ENCODE measurements at regions not wholly inside any gene's neighbourhood (a gene's known extent, or its start where the extent isn't known, plus 50 kb on each side); places are given as distances from the start of the nearest gene placed in this dataset.
"Not testable (repeated sequence)": the region's sequence is repeated elsewhere in the genome, so short reads cannot be mapped to it uniquely, and the experiment has no call there.

GRCh38 chrX:56368962-56369361 lies 136.8 kb downstream of the KLF8 start:
- in situ Hi-C loops (cut with MboI), result no loop called here
- H3K9ac ChIP-seq, result no peak overlapping the region
- no peaks in the 10 kb centered on the region for H3K79me2 ChIP-seq (ENCODE audit: insufficient read depth)
- H3K4me1 ChIP-seq (ENCODE audit: insufficient read depth), result no peaks in the 10 kb centered on the region
- no peaks in the 10 kb centered on the region for H3F3A ChIP-seq (ENCODE audit: insufficient read depth)
- 0 to 17% methylated on average over 1 of the region's 1 CpG for WGBS, 2 experiments (ENCODE audit: low coverage in 1 of 2, low lambda C conversion rate in 2 of 2, missing lambda C conversion rate in 2 of 2)
- TF ChIP-seq EZH2 (IDR thresholded peaks at IDR 0.05; ENCODE audit: insufficient read depth, poor library complexity, severe bottlenecking), result no peak
- no peak for TF ChIP-seq EZH2phosphoT487 (IDR thresholded peaks at IDR 0.05; ENCODE audit: insufficient read depth, low read depth)
- no peak overlapping the region for H3K27ac ChIP-seq
- no peaks in the 10 kb centered on the region for H3K9me3 ChIP-seq (ENCODE audit: low read depth)
- H3K36me3 ChIP-seq (ENCODE audit: low read depth), result no peaks in the 10 kb centered on the region
- DNase-seq, result no peak
- H3K4me3 ChIP-seq, result no peak overlapping the region
- no peaks in the 10 kb centered on the region for H3K9me2 ChIP-seq (ENCODE audit: insufficient read depth)
- H4K20me1 ChIP-seq (ENCODE audit: insufficient read depth), result no peaks in the 10 kb centered on the region
- H3K27me3 ChIP-seq (replicated peaks; ENCODE audit: insufficient read depth), result no peaks in the 10 kb centered on the region
- H3K4me2 ChIP-seq (ENCODE audit: unreplicated experiment), result no peak overlapping the region
- no peak overlapping the region for H2AFZ ChIP-seq

- H3K36me3 ChIP-seq (ENCODE audit: low read depth); H4K20me1 ChIP-seq (ENCODE audit: insufficient read depth); DNase-seq; in situ Hi-C loops (cut with MboI); H3K9me3 ChIP-seq (ENCODE audit: low read depth); H3K27ac ChIP-seq; H3K4me3 ChIP-seq; H3K4me2 ChIP-seq (ENCODE audit: unreplicated experiment); H2AFZ ChIP-seq; H3K27me3 ChIP-seq (replicated peaks; ENCODE audit: insufficient read depth); H3K79me2 ChIP-seq (ENCODE audit: insufficient read depth); H3K9ac ChIP-seq; H3K4me1 ChIP-seq (ENCODE audit: insufficient read depth); H3K9me2 ChIP-seq (ENCODE audit: insufficient read depth); H3F3A ChIP-seq (ENCODE audit: insufficient read depth): not testable (repeated sequence)
- WGBS, 2 experiments (ENCODE audit: low coverage in 1 of 2, low lambda C conversion rate in 2 of 2, missing lambda C conversion rate in 2 of 2), result 64 to 75% methylated on average over 4 to 23 of the region's 41 CpGs
These were observed 148.0 kb downstream of the KLF8 start for GRCh38 chrX:56379984-56380780.

- Histone ChIP-seq H3K27me3 (replicated peaks; ENCODE audit: insufficient read depth) (no peaks in the 10 kb centered on the region), H4K20me1 (ENCODE audit: insufficient read depth) (no peaks in the 10 kb centered on the region), H3K79me2 (ENCODE audit: insufficient read depth) (no peaks in the 10 kb centered on the region), H3K4me2 (ENCODE audit: unreplicated experiment) (no peak overlapping the region), H3K4me3 (no peak overlapping the region), H3K9me3 (ENCODE audit: low read depth) (no peaks in the 10 kb centered on the region), H3K36me3 (ENCODE audit: low read depth) (no peaks in the 10 kb centered on the region), H3K9ac (no peak overlapping the region), H3K4me1 (ENCODE audit: insufficient read depth) (no peaks in the 10 kb centered on the region), H3K27ac (no peak overlapping the region), H3F3A (ENCODE audit: insufficient read depth) (no peaks in the 10 kb centered on the region), H2AFZ (no peak overlapping the region), H3K9me2 (ENCODE audit: insufficient read depth) (no peaks in the 10 kb centered on the region)
- DNase-seq, result no peak
- TF ChIP-seq EZH2phosphoT487 (IDR thresholded peaks at IDR 0.05; ENCODE audit: insufficient read depth, low read depth) (no peak), EZH2 (IDR thresholded peaks at IDR 0.05; ENCODE audit: insufficient read depth, poor library complexity, severe bottlenecking) (no peak)
- 0 to 5% methylated on average over 3 of the region's 3 CpGs for WGBS, 2 experiments (ENCODE audit: low coverage in 1 of 2, low lambda C conversion rate in 2 of 2, missing lambda C conversion rate in 2 of 2)
- in situ Hi-C loops (cut with MboI), result no loop called here
These were observed 150.1 kb downstream of the KLF8 start for GRCh38 chrX:56382278-56382677.

- in situ Hi-C loops (cut with MboI), result no loop called here
- DNase-seq, result no peak
- Histone ChIP-seq H3K27ac (no peak overlapping the region), H3K9me3 (ENCODE audit: low read depth) (no peaks in the 10 kb centered on the region), H3K4me2 (ENCODE audit: unreplicated experiment) (no peak overlapping the region), H3K9ac (no peak overlapping the region), H3K27me3 (replicated peaks; ENCODE audit: insufficient read depth) (no peaks in the 10 kb centered on the region), H4K20me1 (ENCODE audit: insufficient read depth) (no peaks in the 10 kb centered on the region), H3K36me3 (ENCODE audit: low read depth) (no peaks in the 10 kb centered on the region), H3K9me2 (ENCODE audit: insufficient read depth) (no peaks in the 10 kb centered on the region), H3K4me3 (no peak overlapping the region), H3K4me1 (ENCODE audit: insufficient read depth) (no peaks in the 10 kb centered on the region), H3K79me2 (ENCODE audit: insufficient read depth) (no peaks in the 10 kb centered on the region), H2AFZ (no peak overlapping the region), H3F3A (ENCODE audit: insufficient read depth) (no peaks in the 10 kb centered on the region)
- no peak for TF ChIP-seq EZH2phosphoT487 (IDR thresholded peaks at IDR 0.05; ENCODE audit: insufficient read depth, low read depth)
- TF ChIP-seq EZH2 (IDR thresholded peaks at IDR 0.05; ENCODE audit: insufficient read depth, poor library complexity, severe bottlenecking), result no peak
- 29 to 43% methylated on average over 1 of the region's 1 CpG for WGBS, 2 experiments (ENCODE audit: low coverage in 1 of 2, low lambda C conversion rate in 2 of 2, missing lambda C conversion rate in 2 of 2)
These were observed 153.2 kb downstream of the KLF8 start for GRCh38 chrX:56385336-56385735.

GRCh38 chrX:56385960-56386359 lies 153.8 kb downstream of the KLF8 start:
- DNase-seq, result no peak
- H3F3A ChIP-seq (ENCODE audit: insufficient read depth), result no peaks in the 10 kb centered on the region
- H3K4me3 ChIP-seq, result no peak overlapping the region
- H4K20me1 ChIP-seq (ENCODE audit: insufficient read depth), result no peaks in the 10 kb centered on the region
- H3K36me3 ChIP-seq (ENCODE audit: low read depth), result no peaks in the 10 kb centered on the region
- no peak overlapping the region for H3K27ac ChIP-seq
- no peak overlapping the region for H2AFZ ChIP-seq
- no peaks in the 10 kb centered on the region for H3K9me3 ChIP-seq (ENCODE audit: low read depth)
- in situ Hi-C loops (cut with MboI), result no loop called here
- H3K9ac ChIP-seq, result no peak overlapping the region
- no peaks in the 10 kb centered on the region for H3K9me2 ChIP-seq (ENCODE audit: insufficient read depth)
- TF ChIP-seq EZH2phosphoT487 (IDR thresholded peaks at IDR 0.05; ENCODE audit: insufficient read depth, low read depth), result no peak
- TF ChIP-seq EZH2 (IDR thresholded peaks at IDR 0.05; ENCODE audit: insufficient read depth, poor library complexity, severe bottlenecking), result no peak
- WGBS, 2 experiments (ENCODE audit: low coverage in 1 of 2, low lambda C conversion rate in 2 of 2, missing lambda C conversion rate in 2 of 2), result 0% methylated on average over 1 of the region's 1 CpG
- H3K4me2 ChIP-seq (ENCODE audit: unreplicated experiment), result no peak overlapping the region
- H3K27me3 ChIP-seq (replicated peaks; ENCODE audit: insufficient read depth), result no peaks in the 10 kb centered on the region
- H3K4me1 ChIP-seq (ENCODE audit: insufficient read depth), result no peaks in the 10 kb centered on the region
- no peaks in the 10 kb centered on the region for H3K79me2 ChIP-seq (ENCODE audit: insufficient read depth)

Measured in GM23248 (cell line).